HT-29 (cell line): ENCODE measurements at regions not wholly inside any gene's neighbourhood (a gene's known extent, or its start where the extent isn't known, plus 50 kb on each side); places are given as distances from the start of the nearest gene placed in this dataset.

Experiments
- DNase-seq: peaks from one replicate; pipeline ENCODE4 v3.0.0-alpha.2; 2015; ENCODE audit warnings: low spot score

- peak; percentile 80 for DNase-seq
Measured at GRCh38 chr11:69348414-69349235, 54.7 kb downstream of the MYEOV start.

DNA sequence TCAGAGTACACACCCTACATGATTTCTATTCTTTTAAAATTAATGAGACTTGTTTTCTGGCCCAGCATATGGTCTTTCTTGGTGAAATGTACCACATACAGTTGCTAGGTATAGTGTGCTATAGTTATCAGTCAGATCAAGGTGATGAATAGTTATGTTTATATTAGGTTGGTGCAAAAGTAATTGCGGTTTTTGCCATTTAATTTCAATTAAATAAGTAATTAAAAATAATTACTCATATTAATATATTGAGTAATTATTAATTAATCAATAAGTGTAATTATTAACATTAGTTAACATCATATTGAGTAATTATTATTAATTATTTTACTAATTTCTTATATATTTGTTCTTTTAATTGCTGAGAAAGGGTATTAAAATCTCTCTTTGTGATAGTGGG is 56.1 kb downstream of the MYEOV start:
- no peak for DNase-seq

- DNase-seq = no peak
Measured at GRCh38 chr11:69350596-69350995, 56.6 kb downstream of the MYEOV start.

DNA sequence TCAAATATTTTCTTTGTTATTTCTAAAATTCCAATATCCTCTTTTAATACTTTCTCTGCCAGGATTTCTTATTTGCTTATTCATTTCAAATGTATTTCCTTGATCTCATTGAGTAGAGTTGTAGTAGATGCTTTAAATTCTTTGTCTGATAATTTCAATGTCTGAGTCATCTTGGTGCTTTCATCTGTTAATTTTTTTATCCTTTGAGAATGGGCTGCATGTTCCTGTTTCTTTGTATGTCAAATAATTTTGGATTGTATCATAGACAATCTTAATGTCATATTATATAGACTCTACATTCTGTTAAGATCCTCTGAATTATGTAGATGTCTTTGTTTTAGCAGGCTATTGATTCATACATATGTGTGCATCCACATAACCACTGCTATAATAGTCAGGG is 57.5 kb downstream of the MYEOV start:
- no peak for DNase-seq

DNA sequence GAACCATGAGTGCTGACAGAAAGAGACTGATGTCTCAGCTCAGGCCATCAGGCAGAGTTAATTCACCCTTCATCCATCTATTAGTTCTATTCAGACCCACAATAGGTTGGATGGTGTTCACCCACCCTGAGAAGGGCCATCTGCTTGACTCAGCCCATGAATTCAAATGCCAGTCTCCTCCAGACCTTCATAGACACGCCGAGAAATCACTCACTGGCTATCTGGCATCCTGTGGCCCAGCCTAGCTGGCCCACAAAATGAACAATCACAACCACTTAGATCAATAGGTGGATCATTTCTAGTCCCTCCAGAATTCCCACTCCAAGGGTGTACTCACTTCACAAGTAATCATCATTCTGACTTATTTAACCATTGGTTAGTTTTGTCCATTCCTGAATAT is 58.2 kb downstream of the MYEOV start:
- no peak for DNase-seq

DNA sequence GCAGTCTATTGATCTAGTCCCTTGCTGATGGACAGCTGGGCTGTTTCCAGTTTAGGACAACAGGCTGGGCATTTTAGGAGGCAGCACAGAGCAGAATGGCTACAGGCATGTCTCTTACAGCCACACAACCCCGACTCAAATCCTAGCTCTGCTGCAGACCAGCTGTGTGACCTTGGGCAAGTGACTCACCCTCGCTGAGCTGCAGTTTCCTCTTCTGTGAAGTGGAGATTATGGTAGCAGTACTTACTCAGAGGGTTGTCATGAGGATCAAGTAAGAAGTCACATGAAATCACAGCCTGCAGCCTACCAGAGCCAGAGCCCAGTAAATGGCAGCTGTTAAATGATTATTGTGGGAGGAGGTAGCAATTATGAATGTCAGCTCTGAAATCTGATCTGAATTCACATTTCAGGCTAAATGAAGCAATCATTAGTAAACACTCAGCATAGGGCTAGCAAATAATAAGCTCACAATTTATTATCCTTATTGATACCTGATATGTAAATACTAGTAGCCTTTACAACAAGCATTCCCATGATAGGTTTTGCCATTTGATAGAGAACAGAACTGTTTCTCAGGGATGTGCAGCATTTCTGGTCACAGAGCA is 58.9 kb downstream of the MYEOV start:
- DNase-seq = no peak

GRCh38 chr11:69353696-69354544 is 60.0 kb downstream of the MYEOV start:
- no peak for DNase-seq

DNA sequence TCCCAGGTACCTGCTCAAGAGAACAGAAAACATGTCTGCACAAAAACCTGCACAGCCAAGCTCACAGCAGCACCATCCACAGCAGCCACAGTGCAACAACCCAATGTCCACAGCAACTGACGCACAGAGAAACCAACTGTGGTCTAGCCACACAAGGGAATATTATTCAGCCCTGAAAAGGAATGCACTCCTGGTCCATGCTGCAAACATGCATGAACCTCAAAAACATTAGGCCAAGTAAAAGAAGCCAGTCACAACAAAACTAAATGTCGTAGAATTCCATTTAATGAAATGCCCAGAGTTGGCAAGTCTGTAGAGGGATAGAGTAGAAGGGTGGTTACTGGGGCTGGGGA is 60.6 kb downstream of the MYEOV start:
- no peak for DNase-seq

DNA sequence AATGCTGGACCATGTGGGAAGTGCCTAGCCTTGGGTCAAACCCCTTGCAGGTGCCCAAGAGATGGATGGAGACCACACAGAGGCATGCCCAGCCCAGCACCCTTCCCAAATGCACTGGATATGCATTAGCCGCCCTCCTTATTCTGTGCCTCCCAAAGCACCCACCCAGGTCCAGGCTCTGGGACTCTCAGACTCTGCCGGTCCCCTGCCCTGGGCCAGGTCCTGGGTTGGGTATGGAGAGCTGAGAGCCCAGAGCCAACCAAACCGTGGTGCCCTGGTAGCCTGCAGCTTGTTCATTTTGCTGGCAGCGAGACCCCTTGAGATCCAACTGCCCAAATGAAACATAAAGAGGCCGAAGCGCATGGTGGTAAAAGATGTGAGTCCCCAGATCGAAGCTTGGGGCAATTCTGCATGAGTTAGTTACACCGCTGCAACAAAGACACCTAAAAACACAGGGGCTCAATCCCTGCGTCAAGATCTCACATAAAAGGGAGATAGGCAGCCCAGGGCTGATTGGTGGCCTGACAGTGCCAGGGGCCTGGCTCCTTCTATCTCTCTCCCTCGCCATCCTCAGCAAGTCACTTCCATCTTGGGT is 61.5 kb downstream of the MYEOV start:
- DNase-seq = no peak

DNA sequence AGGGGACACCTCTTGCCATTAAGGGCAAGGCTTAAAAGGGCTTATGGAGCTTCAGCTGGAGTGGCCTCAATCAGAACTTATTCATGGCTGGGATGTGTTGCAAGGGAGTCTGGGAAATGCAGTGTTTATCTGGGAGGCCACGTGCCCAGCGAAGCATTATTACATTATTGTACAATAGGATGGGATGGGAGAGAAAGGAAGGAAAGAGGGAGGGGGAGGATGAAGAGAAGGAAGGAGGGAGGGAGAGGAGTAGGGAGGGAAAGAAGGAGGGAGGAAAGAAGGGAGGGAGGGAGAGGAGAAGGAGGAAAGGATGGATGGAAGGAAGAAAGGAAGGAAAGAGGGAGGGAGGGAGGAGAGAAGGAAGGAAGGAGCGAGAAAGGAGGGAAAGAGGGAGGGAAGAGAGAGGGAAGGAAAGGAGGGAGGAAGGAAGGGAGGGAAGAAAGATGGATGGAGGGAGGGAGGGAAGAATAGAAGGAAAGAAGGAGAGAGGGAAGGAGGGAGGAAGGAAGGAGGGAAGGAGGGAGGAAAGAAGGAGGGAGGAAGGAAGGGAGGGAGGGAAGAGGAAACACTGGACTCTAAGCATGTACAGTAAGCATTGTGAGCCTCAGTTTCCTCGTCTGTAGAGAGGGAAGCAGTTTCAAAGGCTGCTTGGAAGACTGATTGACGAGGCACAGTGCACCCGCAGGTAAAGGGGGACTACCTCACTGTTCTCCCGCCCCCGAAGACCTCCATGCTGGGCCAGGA is 62.2 kb downstream of the MYEOV start:
- DNase-seq = no peak

GRCh38 chr11:69356703-69357457 is 62.9 kb downstream of the MYEOV start:
- no peak for DNase-seq

DNA sequence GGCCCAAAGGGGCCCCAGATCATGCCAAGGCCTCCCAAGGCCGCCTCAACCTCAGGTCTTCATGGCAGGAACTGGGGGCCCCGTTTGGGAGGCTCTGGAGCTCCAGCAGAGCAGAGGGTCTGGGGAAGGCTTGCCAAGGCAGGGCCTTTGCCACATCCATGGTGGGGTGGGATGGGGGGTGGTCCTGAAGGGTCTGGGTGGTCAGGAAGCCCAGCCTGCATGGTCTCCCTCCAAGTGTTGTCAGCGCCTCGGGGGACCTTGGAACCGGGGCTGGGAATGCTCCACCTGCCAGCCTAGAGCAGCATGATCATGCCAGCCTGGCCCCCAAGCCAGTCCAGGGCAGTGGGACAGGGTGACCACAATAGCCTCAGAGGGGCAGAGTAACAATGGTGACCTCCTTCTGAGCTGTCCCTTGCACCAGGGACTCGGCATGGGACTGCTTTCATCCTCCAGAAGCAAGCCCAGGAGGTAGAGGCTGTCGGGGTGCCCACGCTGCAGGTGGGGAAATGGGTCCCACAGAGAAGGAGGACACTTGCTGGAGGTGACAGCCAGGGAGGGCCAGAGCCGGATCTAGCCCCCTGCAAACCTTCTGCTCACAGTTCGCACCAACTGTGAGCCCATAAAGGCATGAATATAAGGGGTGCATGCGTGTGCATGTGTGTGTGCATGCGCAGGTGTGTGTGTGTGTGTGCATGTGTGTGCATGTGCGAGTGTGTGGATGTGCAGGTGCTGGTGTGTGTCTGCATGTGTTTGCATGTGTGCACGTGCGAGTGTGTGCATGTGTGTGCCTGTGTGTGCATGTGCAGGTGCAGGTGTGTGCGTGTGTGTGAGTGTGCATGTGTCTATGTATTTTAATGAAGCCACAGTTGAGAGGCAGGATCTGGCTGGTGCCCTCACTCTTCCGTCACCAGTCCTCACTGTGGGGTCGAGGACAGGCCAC is 63.8 kb downstream of the MYEOV start:
- no peak for DNase-seq

DNA sequence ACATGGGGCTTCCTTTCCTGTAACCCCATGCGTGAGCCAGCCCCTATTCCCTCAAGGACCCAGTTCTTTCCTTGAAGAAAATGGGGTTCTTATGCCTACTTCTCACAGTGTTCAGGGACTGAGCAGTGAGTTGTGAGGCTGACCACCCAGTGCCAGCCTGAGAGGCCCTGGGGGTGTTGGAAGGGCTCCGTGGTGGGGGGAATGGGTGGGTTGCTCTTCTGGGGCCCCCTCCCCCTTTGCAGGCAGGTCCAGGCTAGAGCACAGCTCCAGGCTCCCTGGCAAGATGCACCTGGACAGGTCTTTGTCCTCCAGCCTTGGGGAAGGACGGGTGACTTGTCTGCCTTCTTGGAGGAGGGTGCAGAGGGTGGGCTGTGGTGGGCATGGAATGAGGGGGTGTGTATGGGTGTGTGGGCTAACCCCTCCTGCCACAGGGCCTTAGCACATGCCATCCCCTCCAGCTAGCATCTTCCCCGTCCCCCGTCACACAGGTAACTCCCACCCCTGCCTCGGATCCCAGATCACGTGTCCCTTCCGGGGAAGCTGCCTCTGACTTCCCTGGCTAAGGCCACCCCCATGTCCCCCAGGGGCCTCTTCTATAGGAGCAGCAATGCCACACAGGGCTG is 64.6 kb downstream of the MYEOV start:
- DNase-seq = no peak

DNA sequence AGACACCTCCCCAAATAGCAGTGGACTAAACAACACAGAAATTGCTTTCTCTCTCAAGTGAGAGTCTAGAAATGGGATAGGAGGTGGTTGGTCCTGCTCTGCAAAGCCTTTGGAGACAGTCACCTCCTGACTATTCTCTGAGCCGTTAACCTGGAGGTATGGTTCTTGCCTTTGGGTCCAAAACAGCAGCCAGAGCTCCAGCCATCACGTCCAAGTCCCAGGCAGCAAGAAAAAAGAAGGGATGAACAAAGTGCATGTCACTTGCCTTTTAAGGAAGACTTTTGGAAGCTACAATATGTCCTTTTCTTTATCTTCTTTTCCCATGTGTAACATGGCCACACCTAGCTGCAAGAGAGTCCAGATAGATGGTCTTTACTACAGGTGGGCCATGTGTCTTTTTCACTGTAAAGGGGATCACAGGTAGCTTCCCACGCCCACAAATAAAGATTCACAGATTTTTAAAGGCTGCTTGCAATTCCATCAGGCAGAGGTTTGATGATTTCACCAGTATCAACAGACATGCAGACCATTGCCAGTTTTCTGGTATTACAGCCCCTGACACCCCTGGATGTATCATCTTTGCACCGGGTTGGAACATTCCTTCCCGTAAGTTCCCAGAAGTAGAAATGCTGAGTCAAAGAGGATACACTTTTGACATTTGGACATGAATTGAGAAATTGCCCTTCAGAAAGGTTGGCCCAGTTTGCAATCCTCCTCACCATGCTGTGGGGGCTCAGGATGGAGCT is 66.0 kb downstream of the MYEOV start:
- DNase-seq = no peak

DNA sequence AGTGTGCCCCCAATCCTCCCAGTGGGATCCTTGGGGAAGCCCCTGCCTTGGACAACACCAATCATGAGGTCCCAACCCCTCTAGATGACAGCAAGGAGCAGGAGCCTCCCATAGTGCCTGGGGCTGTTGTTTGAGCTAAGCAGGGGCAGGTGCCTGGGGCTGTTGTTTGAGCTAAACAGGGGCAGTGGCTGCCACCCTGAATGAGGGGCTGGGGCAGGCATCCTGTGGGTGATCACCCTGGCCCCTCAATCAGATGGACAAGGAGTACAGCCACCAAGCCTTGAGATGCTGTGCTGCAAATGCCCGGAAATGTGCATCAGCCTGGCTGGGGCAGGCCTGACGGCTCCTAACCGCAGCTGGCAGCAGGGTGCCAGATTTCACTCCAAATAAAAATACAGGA is 66.7 kb downstream of the MYEOV start:
- no peak for DNase-seq

- no peak for DNase-seq
Measured at GRCh38 chr11:69361048-69361447, 67.1 kb downstream of the MYEOV start.

DNA sequence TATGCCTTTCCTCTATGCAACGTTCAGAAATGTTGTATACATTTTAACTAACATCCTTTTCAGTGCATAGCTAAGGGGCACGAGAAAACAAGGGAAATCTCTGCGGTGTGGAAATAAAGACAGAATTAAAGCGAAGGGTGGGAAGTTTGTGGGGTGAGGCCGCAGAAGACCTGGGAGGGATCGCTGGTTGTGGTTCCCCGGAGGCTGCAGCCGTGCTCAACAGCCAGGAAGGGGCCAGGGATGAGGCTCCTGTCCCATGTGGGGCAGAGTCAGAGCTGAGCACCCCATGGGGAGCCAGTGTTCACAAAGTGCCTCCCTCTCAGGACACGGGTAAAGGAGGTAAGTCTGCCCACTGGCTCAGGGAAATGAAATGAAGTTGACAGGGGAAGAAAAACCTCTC is 67.5 kb downstream of the MYEOV start:
- DNase-seq = no peak

DNA sequence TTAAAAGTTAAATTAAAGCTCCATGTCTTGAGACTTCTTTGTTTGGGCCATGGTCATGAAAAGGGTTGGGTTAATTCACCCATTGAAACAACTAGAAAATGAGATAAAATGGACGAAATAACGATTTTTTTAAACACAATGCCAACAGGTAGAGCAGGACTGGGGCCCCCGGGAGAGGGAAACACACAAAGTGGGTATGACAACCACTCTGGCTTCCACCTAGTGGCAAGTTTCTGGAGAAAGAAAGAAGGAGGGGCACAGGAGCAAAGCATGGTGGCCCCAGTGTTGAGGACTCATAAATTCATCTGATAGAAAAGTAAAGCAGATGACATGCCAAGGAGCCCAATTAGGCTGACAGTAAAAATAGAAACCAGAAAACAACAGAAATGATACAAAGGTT is 68.4 kb downstream of the MYEOV start:
- no peak for DNase-seq
